ENCODE measurements at regions not wholly inside any gene's neighbourhood (a gene's known extent, or its start where the extent isn't known, plus 50 kb on each side); places are given as distances from the start of the nearest gene placed in this dataset.
"Not testable (repeated sequence)": the region's sequence is repeated elsewhere in the genome, so short reads cannot be mapped to it uniquely, and the experiment has no call there.

- no peak for DNase-seq (ENCODE audit: extremely low read depth in 1 of 11, low read depth in 9 of 11, low spot score in 4 of 11)
These were observed 433.8 kb upstream of the CDH9 start for GRCh38 chr5:27472000-27472763.

GRCh38 chr5:27466959-27467358 is 428.6 kb upstream of the CDH9 start:
- no peak for DNase-seq (ENCODE audit: extremely low read depth in 1 of 11, low read depth in 9 of 11, low spot score in 4 of 11)

GRCh38 chr5:27465140-27465539 is 426.8 kb upstream of the CDH9 start:
- no peak for DNase-seq (ENCODE audit: extremely low read depth in 1 of 11, low read depth in 9 of 11, low spot score in 4 of 11)

GRCh38 chr5:27463446-27464149 is 425.2 kb upstream of the CDH9 start:
- DNase-seq (ENCODE audit: extremely low read depth in 1 of 11, low read depth in 9 of 11, low spot score in 4 of 11), result no peak

- DNase-seq (ENCODE audit: extremely low read depth in 1 of 11, low read depth in 9 of 11, low spot score in 4 of 11), result no peak
These were observed 424.6 kb upstream of the CDH9 start for GRCh38 chr5:27462936-27463335.

GRCh38 chr5:27458287-27458686 is 419.9 kb upstream of the CDH9 start:
- DNase-seq (ENCODE audit: extremely low read depth in 1 of 11, low read depth in 9 of 11, low spot score in 4 of 11), result no peak

- no peak for DNase-seq (ENCODE audit: extremely low read depth in 1 of 11, low read depth in 9 of 11, low spot score in 4 of 11)
These were observed 413.0 kb upstream of the CDH9 start for GRCh38 chr5:27451377-27451776.

- DNase-seq (ENCODE audit: extremely low read depth in 1 of 11, low read depth in 9 of 11, low spot score in 4 of 11), result no peak
These were observed 412.2 kb upstream of the CDH9 start for GRCh38 chr5:27450607-27451006.

- DNase-seq (ENCODE audit: extremely low read depth in 1 of 11, low read depth in 9 of 11, low spot score in 4 of 11), result not testable (repeated sequence)
These were observed 401.0 kb upstream of the CDH9 start for GRCh38 chr5:27439383-27439782.

GRCh38 chr5:27437594-27438200 is 399.3 kb upstream of the CDH9 start:
- peak in 5 of 11 donors; percentile 1 to 5 (median 2) for DNase-seq (ENCODE audit: extremely low read depth in 1 of 11, low read depth in 9 of 11, low spot score in 4 of 11)

GRCh38 chr5:27434335-27434734 is 395.9 kb upstream of the CDH9 start:
- DNase-seq (ENCODE audit: extremely low read depth in 1 of 11, low read depth in 9 of 11, low spot score in 4 of 11), result no peak

- DNase-seq (ENCODE audit: extremely low read depth in 1 of 11, low read depth in 9 of 11, low spot score in 4 of 11), result no peak
These were observed 375.7 kb upstream of the CDH9 start for GRCh38 chr5:27414099-27414498.

- DNase-seq (ENCODE audit: extremely low read depth in 1 of 11, low read depth in 9 of 11, low spot score in 4 of 11), result no peak
These were observed 374.0 kb upstream of the CDH9 start for GRCh38 chr5:27412384-27412783.

GRCh38 chr5:27406020-27406419 is 367.6 kb upstream of the CDH9 start:
- DNase-seq (ENCODE audit: extremely low read depth in 1 of 11, low read depth in 9 of 11, low spot score in 4 of 11), result no peak

- DNase-seq (ENCODE audit: extremely low read depth in 1 of 11, low read depth in 9 of 11, low spot score in 4 of 11), result no peak
These were observed 365.0 kb upstream of the CDH9 start for GRCh38 chr5:27403243-27403882.

- no peak for DNase-seq (ENCODE audit: extremely low read depth in 1 of 11, low read depth in 9 of 11, low spot score in 4 of 11)
These were observed 364.4 kb upstream of the CDH9 start for GRCh38 chr5:27402828-27403227.

GRCh38 chr5:27396998-27397397 is 358.6 kb upstream of the CDH9 start:
- no peak for DNase-seq (ENCODE audit: extremely low read depth in 1 of 11, low read depth in 9 of 11, low spot score in 4 of 11)

- no peak for DNase-seq (ENCODE audit: extremely low read depth in 1 of 11, low read depth in 9 of 11, low spot score in 4 of 11)
These were observed 354.3 kb upstream of the CDH9 start for GRCh38 chr5:27392716-27393115.

- DNase-seq (ENCODE audit: extremely low read depth in 1 of 11, low read depth in 9 of 11, low spot score in 4 of 11), result no peak
These were observed 351.3 kb upstream of the CDH9 start for GRCh38 chr5:27389696-27390095.

- DNase-seq (ENCODE audit: extremely low read depth in 1 of 11, low read depth in 9 of 11, low spot score in 4 of 11), result peak in 2 of 11 donors; percentile 3 to 5
These were observed 350.4 kb upstream of the CDH9 start for GRCh38 chr5:27388755-27389154.
